Loucy (cell line): ENCODE measurements at regions not wholly inside any gene's neighbourhood (a gene's known extent, or its start where the extent isn't known, plus 50 kb on each side); places are given as distances from the start of the nearest gene placed in this dataset.

ENCODE experiments used
- H2AFZ ChIP-seq: fragments of 200-600 bp; sonication (generic); 2 replicates; pipeline ENCODE4 v1.6.0; 2016; ENCODE audit warnings: antibody characterized with exemption, mild to moderate bottlenecking, low read length, moderate library complexity
- H3F3A ChIP-seq: fragments of 200-600 bp; 2 replicates; pipeline ENCODE4 v1.6.0; 2016; ENCODE audit warnings: antibody characterized with exemption, low read depth, mild to moderate bottlenecking
- H3K27me3 ChIP-seq: fragments of 200-600 bp; sonication (generic); 2 replicates; pipeline ENCODE4 v1.6.1; 2014; ENCODE audit warnings: low read length, mild to moderate bottlenecking; ENCODE audit not compliant: insufficient read depth, poor library complexity, severe bottlenecking
- H3K36me3 ChIP-seq: fragments of 200-600 bp; sonication (generic); 2 replicates; pipeline ENCODE4 v1.6.1; 2016; ENCODE audit warnings: low read length; ENCODE audit not compliant: insufficient read depth
- H3K4me1 ChIP-seq: fragments of 200-600 bp; sonication (generic); 2 replicates; pipeline ENCODE4 v1.5.1; 2014; ENCODE audit warnings: low read length, mild to moderate bottlenecking; ENCODE audit not compliant: insufficient read depth, poor library complexity, severe bottlenecking
- H3K4me2 ChIP-seq: fragments of 200-600 bp; sonication (generic); 2 replicates; pipeline ENCODE4 v1.6.0; 2014; ENCODE audit warnings: antibody characterized with exemption, low read length, low read depth, mild to moderate bottlenecking; ENCODE audit not compliant: poor library complexity, severe bottlenecking
- H3K4me3 ChIP-seq: fragments of 200-600 bp; sonication (generic); 2 replicates; pipeline ENCODE4 v1.5.1; 2014; ENCODE audit warnings: low read length, mild to moderate bottlenecking, mixed read lengths; ENCODE audit not compliant: poor library complexity, severe bottlenecking
- H3K79me2 ChIP-seq: fragments of 200-600 bp; sonication (generic); 2 replicates; pipeline ENCODE4 v1.6.1; 2014; ENCODE audit warnings: low read length; ENCODE audit not compliant: insufficient read depth
- H3K9ac ChIP-seq: fragments of 200-600 bp; sonication (generic); 2 replicates; pipeline ENCODE4 v1.6.0; 2014; ENCODE audit warnings: mild to moderate bottlenecking, low read depth, low read length, moderate library complexity; ENCODE audit not compliant: poor library complexity, severe bottlenecking
- H3K9me2 ChIP-seq: fragments of 200-600 bp; sonication (generic); replicated peaks from 2 replicates; pipeline ENCODE4 v1.6.1; 2016; ENCODE audit warnings: low read depth, low read length, mixed read lengths
- H3K9me3 ChIP-seq: fragments of 200-600 bp; sonication (generic); 2 replicates; pipeline ENCODE4 v1.6.1; 2014; ENCODE audit warnings: mild to moderate bottlenecking, antibody characterized with exemption, low read length, low read depth; ENCODE audit not compliant: insufficient read depth
- H4K20me1 ChIP-seq: fragments of 200-600 bp; sonication (generic); 2 replicates; pipeline ENCODE4 v1.6.0; 2014; ENCODE audit warnings: antibody characterized with exemption, low read length, mild to moderate bottlenecking; ENCODE audit not compliant: insufficient read depth, poor library complexity, severe bottlenecking
- CTCF ChIP-seq: fragments of 200-600 bp; sonication (generic); conservative IDR thresholded peaks from 2 replicates; pipeline ENCODE4 v1.5.1; 2014; ENCODE audit warnings: mild to moderate bottlenecking, antibody characterized with exemption, low read length
- EZH2phosphoT487 ChIP-seq: fragments of 200-600 bp; IDR thresholded peaks from 2 replicates; pipeline ENCODE4 v1.6.1; 2018; ENCODE audit warnings: antibody characterized with exemption, mild to moderate bottlenecking, moderate library complexity, borderline replicate concordance

GRCh38 chr5:114311968-114312367, 49.9 kb upstream of the KCNN2 start:
- no peaks in the 10 kb centered on the region for H3K79me2 ChIP-seq
- H3K4me3 ChIP-seq, result no peak overlapping the region
- H3K4me1 ChIP-seq, result no peaks in the 10 kb centered on the region
- H3F3A ChIP-seq, result no peaks in the 10 kb centered on the region
- no peak for TF ChIP-seq EZH2phosphoT487
- TF ChIP-seq CTCF, result no peak
- no peaks in the 10 kb centered on the region for H3K9me3 ChIP-seq
- H3K4me2 ChIP-seq, result no peak overlapping the region
- no peak overlapping the region for H2AFZ ChIP-seq
- H3K9ac ChIP-seq, result no peak overlapping the region
- no peaks in the 10 kb centered on the region for H4K20me1 ChIP-seq
- no peaks in the 10 kb centered on the region for H3K27me3 ChIP-seq
- H3K9me2 ChIP-seq, result no peaks in the 10 kb centered on the region
- H3K36me3 ChIP-seq, result no peaks in the 10 kb centered on the region
